Ammon's horn (tissue), 1 donor: ENCODE measurements at regions not wholly inside any gene's neighbourhood (a gene's known extent, or its start where the extent isn't known, plus 50 kb on each side); places are given as distances from the start of the nearest gene placed in this dataset.

Experiments
- DNase-seq: peaks from one replicate; pipeline ENCODE4 v3.0.0-alpha.2; 2016; ENCODE audit warnings: low spot score

DNA sequence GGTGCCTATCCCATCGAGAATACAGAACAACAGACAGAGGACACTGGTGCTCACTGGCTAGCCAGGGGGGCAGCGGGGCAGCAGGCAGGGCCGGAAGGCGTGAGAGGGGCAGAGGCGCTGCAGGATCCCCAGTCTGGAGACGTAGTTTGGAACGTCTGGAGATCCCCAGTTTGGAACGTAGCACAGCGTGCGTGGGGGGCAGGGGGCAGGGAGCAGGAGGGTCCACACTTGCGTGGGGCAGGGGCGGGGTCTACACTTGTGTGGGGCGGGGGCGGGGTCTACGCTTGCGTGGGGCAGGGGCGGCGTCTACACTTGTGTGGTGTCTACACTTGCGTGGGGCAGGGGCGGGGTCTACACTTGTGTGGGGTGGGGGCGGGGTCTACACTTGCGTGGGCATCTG is 107.2 kb downstream of the DACT2 start:
- DNase-seq: no peak

DNA sequence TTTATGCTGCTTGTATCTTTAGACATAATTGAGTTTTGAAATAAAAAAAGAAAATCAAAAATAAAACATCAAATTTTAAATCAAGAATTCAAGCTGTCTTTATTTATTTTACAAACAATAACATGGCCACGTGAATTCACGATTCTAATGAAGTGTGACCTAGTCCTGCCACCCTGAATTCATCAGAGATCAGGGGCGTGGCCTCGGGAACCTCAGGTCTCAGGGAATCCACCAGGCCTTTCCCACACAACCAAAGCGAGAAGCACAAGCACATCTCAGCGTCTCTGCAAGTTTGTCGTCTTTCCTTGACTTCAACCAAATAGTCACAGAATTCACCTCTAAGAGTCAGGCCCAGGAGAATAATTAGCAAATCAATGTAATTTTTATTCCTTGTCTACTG is 107.9 kb downstream of the DACT2 start:
- no peak for DNase-seq

DNA sequence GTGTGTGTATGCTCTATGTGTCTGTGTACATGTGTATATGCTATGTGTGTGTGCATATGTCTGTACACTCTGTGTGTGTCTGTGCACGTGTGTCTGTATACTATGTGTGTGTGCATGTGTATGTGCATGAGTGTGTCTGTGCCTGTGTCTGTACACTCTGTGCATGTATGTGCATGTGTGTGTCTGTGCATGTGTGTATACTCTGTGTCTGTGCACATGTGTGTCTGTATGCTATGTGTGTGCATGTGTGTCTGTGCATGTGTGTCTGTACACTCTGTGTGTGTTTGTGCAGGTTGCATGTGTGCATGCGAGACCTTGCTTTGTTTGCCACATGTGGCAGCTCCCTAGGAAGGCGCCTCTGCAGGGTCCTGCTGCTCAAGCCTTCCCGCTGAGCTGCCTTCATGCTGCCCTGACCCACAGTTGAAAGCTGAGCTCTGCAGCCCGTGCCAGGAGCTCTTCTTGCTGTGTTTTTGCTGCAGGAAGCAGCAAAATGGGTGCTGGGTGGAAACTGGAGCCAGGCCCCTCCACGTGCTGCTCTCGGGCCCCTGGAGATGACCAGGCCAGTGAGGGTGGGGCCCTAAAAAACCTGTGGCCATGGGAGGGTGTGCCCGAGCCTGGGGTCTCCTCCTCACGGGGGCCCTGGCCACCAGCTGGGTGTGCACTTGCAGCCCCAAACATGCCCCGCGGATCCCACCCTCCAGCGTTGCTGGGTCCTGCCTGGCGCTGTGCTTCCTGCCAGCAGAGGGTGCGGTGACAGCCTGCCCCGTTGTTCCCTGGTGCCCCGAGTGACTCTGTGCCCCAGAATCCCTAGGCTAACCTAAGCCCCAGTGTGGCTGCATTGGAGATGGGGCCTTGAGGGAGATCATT is 109.1 kb downstream of the DACT2 start:
- DNase-seq: no peak

DNA sequence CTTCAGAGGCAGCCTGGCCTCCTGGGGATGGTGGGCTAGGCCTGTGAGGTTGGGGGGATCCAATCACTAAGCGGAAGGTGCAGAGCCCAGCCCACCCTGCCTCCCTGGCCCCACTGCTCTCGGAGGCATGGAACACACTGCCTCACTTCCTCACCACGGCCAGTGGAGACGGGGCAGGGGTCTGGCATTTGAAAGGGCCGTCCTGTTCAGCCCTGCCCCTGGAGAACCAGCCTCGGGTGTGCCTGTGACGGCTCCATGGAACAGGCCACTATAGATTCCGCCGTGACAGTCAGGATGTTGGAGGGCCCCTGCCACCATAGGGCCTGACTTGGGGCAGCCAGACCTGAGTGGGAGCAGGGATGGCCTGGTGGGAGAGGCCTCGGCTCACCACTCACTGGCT is 110.2 kb downstream of the DACT2 start:
- DNase-seq: no peak

DNA sequence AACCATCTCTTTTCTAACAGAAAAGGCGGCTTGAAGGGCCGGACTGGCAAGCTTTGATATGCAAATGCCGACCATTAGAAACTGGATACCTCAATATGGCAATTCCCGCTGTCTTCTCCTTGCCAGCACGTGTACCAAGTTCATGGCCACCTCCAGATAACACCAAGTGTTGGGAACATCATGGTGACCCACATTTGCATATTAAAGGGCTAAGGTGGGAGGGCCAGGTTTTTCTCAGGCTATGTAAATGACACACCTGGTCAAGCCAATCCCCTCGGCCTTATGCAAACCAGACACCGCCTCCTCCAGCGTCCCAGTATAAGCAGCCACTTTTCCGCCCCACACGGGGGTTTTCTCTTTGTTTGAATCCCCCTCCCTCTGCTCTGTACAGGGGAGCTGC is 110.7 kb downstream of the DACT2 start:
- no peak for DNase-seq

DNA sequence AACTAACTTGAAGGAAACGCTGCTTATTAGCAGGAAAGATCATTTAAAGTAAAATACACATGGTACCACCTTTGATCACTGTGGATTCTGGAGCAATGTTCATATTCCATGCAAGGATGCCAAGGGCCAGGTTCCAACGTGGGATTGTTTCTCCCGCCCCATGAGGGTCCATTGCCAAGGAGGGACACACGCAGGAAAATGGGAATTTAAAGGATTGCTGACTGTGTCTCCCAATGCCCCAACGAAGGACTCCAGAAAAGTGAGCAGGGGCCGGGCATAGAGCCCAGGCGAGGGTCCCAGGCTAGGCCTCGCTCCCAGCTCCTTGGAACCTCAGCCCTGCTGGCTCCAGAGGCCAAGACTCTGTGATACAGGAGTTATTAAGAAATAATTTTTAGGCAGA is 111.2 kb downstream of the DACT2 start:
- DNase-seq: no peak

DNA sequence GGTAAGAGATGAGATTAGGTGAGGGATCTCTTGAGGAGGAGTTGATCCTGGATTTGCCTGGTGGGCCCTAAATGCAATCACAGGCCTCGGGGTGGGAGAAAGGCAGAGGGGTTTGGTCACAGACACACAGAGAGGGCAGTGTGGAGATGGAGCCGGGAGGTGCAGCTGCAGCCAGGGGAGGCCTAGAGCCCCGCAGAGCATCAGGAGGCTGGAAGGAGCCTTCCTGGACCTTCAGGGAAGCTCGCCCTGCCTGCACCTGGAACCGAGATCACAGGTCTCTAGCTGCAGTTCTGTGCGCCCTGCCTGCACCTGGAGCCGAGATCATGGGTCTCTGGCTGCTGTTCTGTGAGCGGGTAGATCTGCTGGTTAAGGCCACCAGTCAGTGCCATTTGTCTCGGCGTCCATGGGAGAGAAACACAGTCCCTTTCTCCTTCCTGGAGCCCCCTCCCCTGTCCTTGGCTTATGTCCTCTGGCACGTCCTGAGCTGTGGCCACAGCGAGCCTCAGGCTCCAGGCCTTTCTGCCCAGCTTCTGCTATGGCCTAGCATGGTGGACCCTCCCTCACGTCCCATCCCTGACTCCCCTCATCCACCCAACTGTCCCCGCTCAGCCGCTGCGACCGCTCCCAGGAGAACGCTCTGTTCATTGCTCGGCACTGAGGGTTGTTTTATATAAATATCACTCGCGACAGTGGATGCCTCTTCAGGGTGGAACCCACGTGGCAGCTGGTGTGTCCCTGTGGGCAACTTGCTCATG is 112.0 kb downstream of the DACT2 start:
- DNase-seq: no peak

DNA sequence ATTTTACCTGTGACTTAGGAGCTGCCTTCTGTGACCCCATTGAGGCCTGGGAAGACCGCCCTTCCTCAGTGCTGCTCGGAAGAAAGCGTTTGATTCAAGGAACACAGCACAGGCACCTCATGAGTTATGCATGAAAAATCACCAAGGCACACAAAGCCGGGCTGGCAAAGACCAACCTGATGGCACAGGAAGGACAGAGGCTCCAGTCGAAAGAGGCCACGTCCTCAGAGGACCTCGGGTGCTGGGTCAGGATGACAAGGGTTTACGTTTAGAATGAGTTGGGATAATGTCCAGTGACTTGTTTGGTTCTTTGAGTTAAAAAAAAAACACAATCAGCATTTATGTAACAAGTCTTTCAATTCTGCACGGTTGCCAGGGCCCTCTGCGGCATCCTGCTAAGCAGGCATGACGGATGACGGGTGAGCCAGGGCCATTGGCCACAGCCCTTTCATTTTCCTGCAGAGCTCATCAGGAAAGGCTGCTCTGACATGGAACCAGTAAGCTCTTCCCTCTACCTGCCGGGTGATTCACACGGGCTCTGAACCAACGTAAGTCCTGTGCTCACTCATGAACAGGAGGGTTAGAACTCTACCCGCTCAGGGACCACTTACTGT is 112.8 kb downstream of the DACT2 start:
- DNase-seq: peak; percentile 35

DNA sequence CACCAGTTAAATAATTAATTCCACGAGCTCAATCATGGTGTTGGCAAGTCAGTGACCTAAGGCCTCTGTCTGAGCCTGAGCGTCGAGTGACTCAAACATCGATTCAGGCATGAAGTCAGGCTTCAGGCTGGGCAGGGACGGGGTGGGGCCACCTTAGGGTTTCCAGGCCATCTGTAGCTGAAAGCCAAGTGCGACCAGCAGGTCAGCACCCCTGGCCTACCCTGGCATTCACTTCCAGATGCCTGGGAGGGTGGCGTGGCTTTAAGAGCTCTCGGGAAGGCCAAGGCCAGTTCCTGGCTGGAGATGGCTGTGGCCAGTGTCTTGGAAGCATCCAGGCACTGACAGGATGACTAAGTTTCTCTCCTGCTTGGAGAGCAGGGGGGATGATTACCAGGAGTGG is 113.4 kb downstream of the DACT2 start:
- DNase-seq: no peak

DNA sequence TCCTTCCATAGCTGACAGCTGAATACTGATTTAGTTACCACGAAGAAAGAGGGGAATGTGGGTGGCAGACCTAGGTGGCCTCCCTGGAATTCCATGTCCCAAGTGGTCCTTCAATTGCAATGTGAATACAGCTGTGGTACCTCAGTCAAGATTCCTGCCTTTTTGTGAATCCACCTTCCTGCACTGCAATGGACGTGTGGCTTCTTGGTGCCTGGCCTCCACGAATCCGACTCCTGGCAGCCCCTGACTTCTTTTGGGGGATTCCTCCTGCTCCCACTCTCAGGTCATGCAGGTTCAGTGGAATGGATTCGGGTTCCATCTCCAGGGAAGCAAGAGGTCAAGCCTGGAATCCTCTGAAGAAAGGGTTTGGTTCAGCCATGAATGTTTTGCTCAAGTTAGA is 117.8 kb downstream of the DACT2 start:
- DNase-seq: no peak

DNA sequence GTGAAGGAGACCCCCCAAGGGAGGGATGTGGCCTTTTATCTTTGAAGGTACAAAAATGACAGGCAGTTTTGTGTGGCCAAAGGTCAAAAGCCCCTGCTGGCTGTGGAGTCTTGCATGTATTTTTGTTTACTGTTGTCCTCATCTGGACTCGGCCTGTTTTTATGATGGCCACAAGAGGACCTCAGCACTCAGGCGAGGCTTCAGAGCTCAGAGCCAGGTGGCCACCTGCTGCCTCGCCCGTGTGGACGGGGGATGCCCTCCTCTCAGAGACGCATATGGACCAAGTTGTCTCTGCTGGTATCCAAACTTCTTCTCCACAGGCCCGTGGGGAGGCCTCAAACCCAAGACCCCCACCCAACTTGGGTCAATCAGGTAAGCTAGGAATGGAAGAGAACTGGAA is 118.2 kb downstream of the DACT2 start:
- DNase-seq: no peak

DNA sequence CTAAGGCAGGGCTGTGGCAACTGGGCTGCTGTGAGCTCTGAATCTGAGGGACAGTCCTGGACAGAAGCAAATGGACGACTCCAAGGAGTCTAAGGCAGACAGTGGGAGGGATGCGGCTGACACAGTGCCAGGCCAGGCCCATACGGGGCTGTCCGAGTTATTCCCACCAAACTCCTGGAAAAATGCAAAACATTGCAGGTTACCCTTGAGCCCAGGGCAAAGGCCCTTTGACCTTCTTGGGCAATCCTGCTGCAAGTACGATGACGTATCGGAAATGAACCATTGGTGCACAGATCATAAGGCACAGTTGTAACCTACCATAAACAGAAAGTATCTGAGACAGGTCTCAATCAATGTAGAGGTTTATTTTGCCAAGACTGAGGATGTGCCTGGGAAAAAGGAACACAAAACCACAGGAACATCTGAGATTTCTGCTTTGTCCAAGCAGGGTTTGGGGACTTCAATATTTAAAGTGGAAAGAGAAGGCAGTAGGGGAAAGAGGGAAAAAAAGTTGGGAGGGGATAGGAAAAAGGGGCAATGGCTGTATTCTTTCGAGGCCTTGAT is 118.9 kb downstream of the DACT2 start:
- DNase-seq: no peak

DNA sequence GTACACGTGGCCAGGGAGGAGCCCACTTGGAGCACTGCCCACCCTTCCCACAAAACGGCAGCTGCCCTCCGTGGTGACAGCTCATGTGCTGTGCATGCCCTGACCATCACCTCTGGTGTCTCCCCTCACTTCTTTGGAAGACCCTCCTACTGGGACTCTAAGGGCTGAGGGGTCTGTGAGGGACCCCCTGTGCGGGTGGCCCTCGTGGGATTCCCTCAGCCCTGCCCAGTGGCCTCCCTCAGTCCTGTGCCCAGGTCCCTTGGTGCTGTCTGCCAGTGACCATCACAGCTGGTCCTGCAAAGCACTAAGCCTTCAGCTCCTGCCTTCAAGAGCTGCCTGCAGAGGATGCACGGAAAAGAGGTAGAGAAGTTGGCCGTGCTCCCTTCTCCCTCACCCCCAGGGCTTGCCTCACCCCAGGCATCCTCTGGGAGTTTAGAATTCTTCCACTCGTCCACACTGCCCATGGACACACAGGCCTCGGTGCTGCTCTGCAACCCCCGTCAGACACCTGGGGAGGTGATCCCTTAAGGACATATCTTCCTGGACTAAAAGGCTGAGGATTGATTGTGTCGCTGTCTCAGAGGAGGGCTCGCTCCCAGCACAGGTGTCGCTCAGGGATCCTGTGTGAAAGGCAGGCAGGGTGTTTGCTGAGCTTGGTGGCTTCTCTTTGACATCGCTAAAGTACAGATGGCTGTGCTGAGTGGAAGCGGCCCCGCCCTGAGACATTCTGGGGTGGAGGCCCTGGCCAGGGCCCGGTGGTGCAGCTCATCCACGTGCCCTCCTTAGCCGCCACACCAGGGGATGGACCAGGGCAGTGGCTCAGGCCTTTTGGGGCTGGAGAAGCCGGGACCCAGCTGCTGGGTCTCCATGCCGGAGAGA is 119.5 kb upstream of the FRMD1 start:
- no peak for DNase-seq

DNA sequence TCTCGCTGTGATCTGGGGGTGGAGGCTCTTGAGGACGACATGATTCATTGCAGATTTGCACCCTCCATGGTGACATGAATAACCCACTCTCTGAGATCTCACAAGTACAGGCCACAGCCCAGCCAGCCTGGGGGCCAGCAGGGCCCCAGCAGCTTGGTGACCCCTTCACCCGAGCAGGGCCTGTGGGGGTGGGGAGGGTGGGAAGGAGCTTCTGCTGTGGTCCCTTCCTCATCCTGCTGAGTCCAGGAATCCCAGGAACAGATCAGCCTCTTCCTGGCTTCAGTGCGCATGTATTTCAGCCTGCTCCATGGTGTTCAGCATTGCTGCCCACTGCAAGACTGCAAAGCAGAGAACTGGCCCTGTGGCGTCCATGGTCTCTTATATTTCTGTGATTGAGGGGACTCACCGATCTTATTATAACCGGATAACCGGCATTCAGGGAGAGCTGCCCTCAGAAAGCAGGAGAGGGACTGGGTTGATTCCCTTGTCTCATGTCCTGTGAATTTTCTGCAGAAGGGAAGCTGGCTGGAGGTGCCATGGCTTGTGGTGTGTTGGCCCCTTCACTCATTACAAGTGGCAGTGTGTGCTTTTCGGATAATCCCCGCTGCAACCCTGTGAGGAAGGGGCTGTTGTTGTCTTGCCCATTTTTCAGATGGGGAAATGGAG is 118.8 kb upstream of the FRMD1 start:
- no peak for DNase-seq

DNA sequence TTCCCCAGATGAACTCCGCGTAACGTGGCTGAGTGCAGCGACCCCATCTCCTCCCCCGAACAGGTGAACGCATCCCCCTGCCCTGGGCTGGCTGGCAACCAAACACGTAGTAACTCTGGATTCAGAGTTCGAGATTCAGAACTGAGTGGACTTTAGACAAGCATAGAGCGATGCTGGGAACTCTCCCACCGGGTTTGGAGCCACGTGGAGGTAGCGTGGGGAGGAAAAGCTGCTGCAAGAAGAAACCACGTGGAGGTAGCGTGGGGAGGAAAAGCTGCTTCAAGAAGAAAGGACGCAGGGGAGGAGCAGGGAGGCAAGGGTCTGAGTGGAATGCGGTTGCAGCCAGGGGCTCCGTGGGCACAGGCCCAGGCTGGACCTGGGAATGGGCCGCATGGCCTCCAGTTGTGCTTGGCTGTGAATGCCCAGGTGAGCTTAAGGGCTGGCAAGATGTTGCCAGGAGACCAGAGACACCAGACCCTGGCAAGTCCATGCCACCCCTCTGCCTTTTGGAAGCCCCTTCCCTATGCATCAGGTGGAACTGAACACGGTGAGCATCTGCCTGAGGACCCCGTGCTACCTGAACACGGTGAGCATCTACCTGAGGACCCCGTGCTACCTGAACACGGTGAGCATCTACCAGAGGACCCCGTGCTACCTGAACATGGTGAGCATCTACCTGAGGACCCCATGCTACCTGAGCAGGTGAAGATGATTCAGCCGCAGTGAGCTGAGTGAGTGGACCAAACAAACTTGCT is 118.0 kb upstream of the FRMD1 start:
- no peak for DNase-seq

DNA sequence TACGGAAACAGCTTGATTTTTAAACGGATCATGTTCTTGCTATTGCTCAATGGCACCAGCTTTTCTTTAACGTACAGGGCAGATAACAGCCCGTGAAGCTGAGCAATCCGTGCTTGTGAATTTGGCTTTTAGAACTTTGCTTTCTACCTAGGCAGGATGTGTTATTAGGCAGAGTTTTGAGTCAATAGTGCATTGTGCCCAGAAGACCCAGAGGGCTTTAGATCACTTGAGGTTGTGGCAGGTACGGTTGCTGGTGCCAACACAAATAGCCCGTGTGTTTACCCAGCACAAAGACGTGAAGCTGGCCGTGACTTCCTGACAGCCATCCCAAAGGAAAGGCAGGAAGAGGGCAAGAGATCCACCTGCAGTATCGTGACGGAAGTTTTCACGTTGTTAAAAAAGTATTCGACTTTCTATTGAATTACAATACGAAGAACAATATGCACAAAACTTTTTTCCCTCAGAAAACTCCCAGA is 117.4 kb upstream of the FRMD1 start:
- no peak for DNase-seq

DNA sequence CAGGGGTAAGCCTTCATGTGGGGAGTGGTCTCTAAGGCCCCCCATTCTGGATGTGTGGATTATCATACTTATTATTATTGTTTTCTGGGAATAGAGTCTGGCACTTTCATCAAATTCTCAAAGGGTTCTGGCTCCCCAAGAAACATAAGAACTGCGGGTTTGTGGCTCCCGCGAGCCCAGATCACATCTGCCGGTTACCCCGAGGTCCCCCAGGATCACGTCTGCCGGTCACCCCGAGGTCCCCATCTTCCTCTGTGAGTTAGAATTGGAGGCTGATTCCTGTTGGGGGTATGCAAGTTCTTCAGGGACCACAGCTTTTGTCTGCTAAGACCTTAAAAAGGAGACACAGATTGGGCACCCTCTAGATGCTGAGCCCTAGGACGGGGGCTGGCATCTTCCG is 116.7 kb upstream of the FRMD1 start:
- DNase-seq: no peak

DNA sequence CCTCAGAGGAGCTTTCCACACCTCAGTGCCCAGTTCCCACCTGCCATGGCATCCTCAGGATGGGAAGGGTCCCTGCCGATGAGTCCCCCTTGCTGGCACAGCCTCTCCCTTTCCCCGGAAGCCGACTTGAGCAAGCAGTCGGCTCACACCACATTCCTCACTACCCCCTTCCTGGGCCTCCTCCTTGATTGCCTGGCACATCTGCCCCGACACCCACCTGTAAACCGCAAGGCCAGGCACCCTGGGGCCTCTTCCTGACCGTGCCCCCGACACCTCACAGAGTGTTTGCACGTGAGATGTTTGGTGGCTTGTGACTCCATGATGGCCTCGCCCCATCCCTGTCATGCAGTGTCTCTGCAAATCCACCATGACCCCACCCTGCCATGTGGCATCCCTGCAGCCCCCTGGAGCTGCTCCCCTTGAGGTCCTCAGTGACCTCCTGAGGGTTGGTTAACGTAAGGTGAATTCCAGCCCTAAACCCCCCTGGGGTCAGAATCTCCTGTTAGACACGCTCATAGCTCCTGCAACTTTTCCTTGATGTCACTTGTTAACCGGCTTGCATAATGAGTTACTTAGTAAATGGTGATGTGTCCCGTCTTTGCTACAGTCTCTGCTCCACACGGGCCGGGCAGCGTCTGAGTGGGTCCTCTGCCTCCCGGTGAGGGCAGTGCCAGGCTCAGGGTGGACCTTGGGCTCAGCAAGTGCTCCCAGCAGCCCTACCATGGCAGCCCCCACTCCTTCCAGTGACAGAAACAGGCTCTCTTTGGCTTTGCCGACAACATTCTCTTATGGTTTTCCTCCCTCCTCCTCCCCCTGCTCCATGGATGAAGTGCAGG is 115.9 kb upstream of the FRMD1 start:
- DNase-seq: no peak
